ENCODE measurements at regions not wholly inside any gene's neighbourhood (a gene's known extent, or its start where the extent isn't known, plus 50 kb on each side); places are given as distances from the start of the nearest gene placed in this dataset.
"Not testable (repeated sequence)": the region's sequence is repeated elsewhere in the genome, so short reads cannot be mapped to it uniquely, and the experiment has no call there.

- intact Hi-C loops (cut with DNase I), result no loop called here
- no peak for DNase-seq (ENCODE audit: low spot score in 2 of 2)
- Histone ChIP-seq H3K36me3 (peaks cover 0 to 14% of the 10 kb centered on the region in 2 donors), H3K9me3 (no peaks in the 10 kb centered on the region), H3K27me3 (no peaks in the 10 kb centered on the region), H3K4me3 (no peak overlapping the region), H3K4me1 (no peaks in the 10 kb centered on the region), H3K27ac (no peak overlapping the region)
- no peak for TF ChIP-seq CTCF (IDR thresholded peaks at IDR 0.05)
Measured at GRCh38 chr14:35174342-35174741, 52.0 kb downstream of the PRORP start.

- intact Hi-C loops (cut with DNase I), result no loop called here
Measured at GRCh38 chr14:35180179-35180578, 57.8 kb downstream of the PRORP start.

DNA sequence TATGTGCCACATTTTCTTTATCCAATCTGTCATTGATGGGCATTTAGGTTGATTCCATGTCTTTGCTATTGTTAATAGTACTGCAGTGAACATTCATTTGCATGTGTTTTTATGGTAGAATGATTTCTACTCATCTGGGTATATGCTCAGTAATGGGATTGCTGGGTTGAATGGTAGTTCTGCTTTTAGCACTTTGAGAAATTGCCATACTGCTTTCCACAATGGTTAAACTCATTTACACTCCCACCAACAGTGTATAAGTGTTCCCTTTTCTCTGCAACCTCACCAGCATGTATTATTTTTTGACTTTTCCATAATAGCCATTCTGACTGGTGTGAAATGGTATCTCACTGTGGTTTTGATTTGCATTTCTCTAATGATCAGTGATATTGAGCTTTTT is 62.5 kb downstream of the PRORP start:
- DNase-seq (ENCODE audit: low spot score in 2 of 2); H3K9me3 ChIP-seq; H3K4me3 ChIP-seq; H3K36me3 ChIP-seq; H3K4me1 ChIP-seq; H3K27me3 ChIP-seq; H3K27ac ChIP-seq; intact Hi-C loops (cut with DNase I): not testable (repeated sequence)

More at GRCh38 chr14:35180179-35180578, 57.8 kb downstream of the PRORP start:
- H3K9me3 ChIP-seq, result no peaks in the 10 kb centered on the region
- no peak for TF ChIP-seq CTCF (IDR thresholded peaks at IDR 0.05)
- DNase-seq (ENCODE audit: low spot score in 2 of 2), result no peak
- no peak overlapping the region for H3K27ac ChIP-seq
- peaks cover 0 to 4% of the 10 kb centered on the region in 2 donors for H3K36me3 ChIP-seq
- H3K4me3 ChIP-seq, result no peak overlapping the region
- no peaks in the 10 kb centered on the region for H3K27me3 ChIP-seq
- H3K4me1 ChIP-seq, result no peaks in the 10 kb centered on the region

DNA sequence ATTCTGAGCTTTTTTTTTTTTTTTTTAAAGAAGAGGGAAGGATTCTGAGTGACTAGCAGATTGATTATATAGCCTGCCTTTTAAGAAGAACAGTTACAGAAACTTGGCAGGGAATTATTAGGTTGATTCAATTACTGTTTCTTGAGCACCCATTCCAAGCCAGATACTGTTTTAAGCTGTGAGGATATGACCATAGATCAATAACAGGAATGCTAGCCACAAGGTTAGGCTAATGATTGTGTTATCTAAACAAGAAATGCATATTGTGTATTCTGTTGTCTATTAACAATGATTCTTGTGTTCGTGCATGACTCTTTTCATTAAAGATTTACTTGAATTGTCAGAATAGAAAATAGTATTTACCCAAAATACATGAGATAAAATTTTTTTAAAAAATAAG is 67.1 kb downstream of the PRORP start:
- Histone ChIP-seq H3K9me3 (no peaks in the 10 kb centered on the region), H3K27me3 (no peaks in the 10 kb centered on the region), H3K4me3 (no peak overlapping the region), H3K36me3 (peaks cover 0 to 5% of the 10 kb centered on the region in 2 donors), H3K4me1 (no peaks in the 10 kb centered on the region), H3K27ac (no peak overlapping the region)
- intact Hi-C loops (cut with DNase I), result no loop called here
- TF ChIP-seq CTCF (IDR thresholded peaks at IDR 0.05), result no peak
- DNase-seq (ENCODE audit: low spot score in 2 of 2), result no peak

DNA sequence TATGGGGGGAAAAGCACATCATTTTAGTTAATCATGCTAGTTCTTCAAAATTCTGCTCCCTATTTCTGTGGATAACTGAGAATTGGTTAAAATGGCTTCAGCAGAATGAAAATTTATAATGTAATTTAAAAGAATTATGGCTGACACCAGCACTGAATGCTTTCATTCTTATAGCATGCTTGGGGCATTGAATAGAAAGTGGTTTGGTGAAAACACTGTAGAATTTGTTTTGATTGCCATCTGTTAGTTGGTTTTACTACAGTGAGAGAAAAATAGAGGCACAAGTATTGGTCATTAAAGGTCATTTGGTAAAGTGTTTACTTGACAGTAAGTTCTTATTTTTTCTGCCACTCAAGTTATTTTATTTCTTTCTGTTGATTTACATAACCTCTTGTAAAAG is 70.8 kb downstream of the PRORP start:
- H3K27ac ChIP-seq, result no peak overlapping the region
- no peaks in the 10 kb centered on the region for H3K4me1 ChIP-seq
- H3K36me3 ChIP-seq, result peaks cover 0 to 5% of the 10 kb centered on the region in 2 donors
- H3K4me3 ChIP-seq, result no peak overlapping the region
- H3K9me3 ChIP-seq, result no peaks in the 10 kb centered on the region
- TF ChIP-seq CTCF (IDR thresholded peaks at IDR 0.05), result no peak
- intact Hi-C loops (cut with DNase I), result no loop called here
- no peaks in the 10 kb centered on the region for H3K27me3 ChIP-seq
- no peak for DNase-seq (ENCODE audit: low spot score in 2 of 2)

DNA sequence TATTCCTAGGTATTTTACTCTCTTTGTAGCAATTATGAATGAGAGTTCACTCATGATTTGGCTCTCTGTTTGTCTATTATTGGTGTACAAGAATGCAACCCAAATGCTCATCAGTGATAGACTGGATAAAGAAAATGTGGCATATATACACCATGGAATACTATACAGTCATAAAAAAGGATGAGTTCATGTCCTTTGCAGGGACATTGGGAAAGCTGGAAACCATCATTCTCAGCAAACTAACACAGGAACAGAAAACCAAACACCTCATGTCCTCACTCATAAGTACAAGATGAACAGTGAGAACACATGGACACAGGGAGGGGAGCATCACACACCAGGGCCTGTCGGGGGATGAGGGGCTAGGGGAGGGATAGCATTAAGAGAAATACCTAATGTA is 71.8 kb downstream of the PRORP start:
- H3K4me1 ChIP-seq; H3K4me3 ChIP-seq; H3K36me3 ChIP-seq; H3K27ac ChIP-seq; H3K27me3 ChIP-seq; DNase-seq (ENCODE audit: low spot score in 2 of 2); intact Hi-C loops (cut with DNase I); H3K9me3 ChIP-seq: not testable (repeated sequence)

GRCh38 chr14:35196571-35196970 is 74.2 kb downstream of the PRORP start:
- H3K27me3 ChIP-seq, result no peaks in the 10 kb centered on the region
- H3K4me3 ChIP-seq, result no peak overlapping the region
- intact Hi-C loops (cut with DNase I), result no loop called here
- DNase-seq (ENCODE audit: low spot score in 2 of 2), result no peak
- no peak overlapping the region for H3K27ac ChIP-seq
- no peak for TF ChIP-seq CTCF (IDR thresholded peaks at IDR 0.05)
- no peaks in the 10 kb centered on the region for H3K9me3 ChIP-seq
- H3K4me1 ChIP-seq, result no peaks in the 10 kb centered on the region
- H3K36me3 ChIP-seq, result peaks cover 0 to 1% of the 10 kb centered on the region in 2 donors

All from ascending aorta (tissue), 2 donors.